GM20000 (cell line): ENCODE measurements at regions not wholly inside any gene's neighbourhood (a gene's known extent, or its start where the extent isn't known, plus 50 kb on each side); places are given as distances from the start of the nearest gene placed in this dataset.
"Not testable (repeated sequence)": the region's sequence is repeated elsewhere in the genome, so short reads cannot be mapped to it uniquely, and the experiment has no call there.

Source experiments
- DNase-seq: peaks from one replicate; pipeline ENCODE4 v3.0.0; 2012; ENCODE audit warnings: low spot score
- CTCF ChIP-seq: IDR thresholded peaks from 2 replicates; pipeline ENCODE4 v1.5.1; 2012; ENCODE audit warnings: mild to moderate bottlenecking, control low read depth; ENCODE audit errors: extremely low read depth, missing control alignments

GRCh38 chr4:112823606-112824005 is 186.7 kb downstream of the LARP7 start:
- DNase-seq, result no peak
- TF ChIP-seq CTCF, result no peak

GRCh38 chr4:112830753-112831386 is 193.9 kb downstream of the LARP7 start:
- no peak for DNase-seq
- TF ChIP-seq CTCF, result no peak

- TF ChIP-seq CTCF, result no peak
- no peak for DNase-seq
These were observed 195.6 kb downstream of the LARP7 start for GRCh38 chr4:112832493-112832892.

- no peak for TF ChIP-seq CTCF
- DNase-seq, result no peak
These were observed 200.0 kb downstream of the LARP7 start for GRCh38 chr4:112836895-112837294.

GRCh38 chr4:112838015-112838414 is 201.1 kb downstream of the LARP7 start:
- DNase-seq, result not testable (repeated sequence)

- TF ChIP-seq CTCF, result no peak
- no peak for DNase-seq
These were observed 203.1 kb downstream of the LARP7 start for GRCh38 chr4:112840061-112840460.

GRCh38 chr4:112840619-112841018 is 203.7 kb downstream of the LARP7 start:
- no peak for TF ChIP-seq CTCF

GRCh38 chr4:112842513-112842912 is 205.6 kb downstream of the LARP7 start:
- DNase-seq, result no peak
- no peak for TF ChIP-seq CTCF

More at GRCh38 chr4:112840619-112841018, 203.7 kb downstream of the LARP7 start:
- no peak for DNase-seq
